A673 (cell line): ENCODE measurements at regions not wholly inside any gene's neighbourhood (a gene's known extent, or its start where the extent isn't known, plus 50 kb on each side); places are given as distances from the start of the nearest gene placed in this dataset.

ENCODE experiments used
- EZH2 ChIP-seq: fragments of 200-600 bp; sonication (generic); IDR thresholded peaks from 2 replicates; pipeline ENCODE4 v1.6.1; 2017; ENCODE audit warnings: borderline replicate concordance, low read depth, mild to moderate bottlenecking, mixed read lengths, antibody characterized with exemption, low read length; ENCODE audit not compliant: poor library complexity, severe bottlenecking
- TF ChIP-seq, protein P1 (sequence below): fragments of 300-800, 200-600 bp; sonication (generic); conservative IDR thresholded peaks from 2 replicates; pipeline ENCODE4 v1.5.1; 2017; ENCODE audit warnings: low read depth, mild to moderate bottlenecking, antibody characterized with exemption, low read length, moderate library complexity, mixed read lengths

DNA sequence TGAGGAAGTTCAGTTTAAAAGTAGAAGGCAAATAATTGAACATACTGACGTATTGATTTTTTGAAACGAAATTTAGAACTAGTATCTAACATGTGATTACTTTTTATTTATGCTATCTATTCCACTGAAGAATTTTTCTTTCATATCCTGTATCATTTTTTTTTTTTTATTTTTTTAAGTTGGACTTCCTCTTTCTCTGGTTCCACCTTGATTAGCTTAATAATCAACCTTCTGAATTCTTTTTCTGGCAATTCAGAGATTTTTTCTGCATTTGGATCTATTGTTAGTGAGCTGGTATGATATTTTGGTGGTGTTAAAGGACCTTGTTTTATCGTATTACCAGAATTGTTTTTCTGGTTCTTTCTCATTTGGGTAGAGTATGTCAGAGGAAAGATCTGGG is 411.2 kb downstream of the SOX11 start:
- no peak for TF ChIP-seq EZH2
- TF ChIP-seq, protein P1, sequence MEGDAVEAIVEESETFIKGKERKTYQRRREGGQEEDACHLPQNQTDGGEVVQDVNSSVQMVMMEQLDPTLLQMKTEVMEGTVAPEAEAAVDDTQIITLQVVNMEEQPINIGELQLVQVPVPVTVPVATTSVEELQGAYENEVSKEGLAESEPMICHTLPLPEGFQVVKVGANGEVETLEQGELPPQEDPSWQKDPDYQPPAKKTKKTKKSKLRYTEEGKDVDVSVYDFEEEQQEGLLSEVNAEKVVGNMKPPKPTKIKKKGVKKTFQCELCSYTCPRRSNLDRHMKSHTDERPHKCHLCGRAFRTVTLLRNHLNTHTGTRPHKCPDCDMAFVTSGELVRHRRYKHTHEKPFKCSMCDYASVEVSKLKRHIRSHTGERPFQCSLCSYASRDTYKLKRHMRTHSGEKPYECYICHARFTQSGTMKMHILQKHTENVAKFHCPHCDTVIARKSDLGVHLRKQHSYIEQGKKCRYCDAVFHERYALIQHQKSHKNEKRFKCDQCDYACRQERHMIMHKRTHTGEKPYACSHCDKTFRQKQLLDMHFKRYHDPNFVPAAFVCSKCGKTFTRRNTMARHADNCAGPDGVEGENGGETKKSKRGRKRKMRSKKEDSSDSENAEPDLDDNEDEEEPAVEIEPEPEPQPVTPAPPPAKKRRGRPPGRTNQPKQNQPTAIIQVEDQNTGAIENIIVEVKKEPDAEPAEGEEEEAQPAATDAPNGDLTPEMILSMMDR = no peak
